ENCODE measurements at regions not wholly inside any gene's neighbourhood (a gene's known extent, or its start where the extent isn't known, plus 50 kb on each side); places are given as distances from the start of the nearest gene placed in this dataset.

DNA sequence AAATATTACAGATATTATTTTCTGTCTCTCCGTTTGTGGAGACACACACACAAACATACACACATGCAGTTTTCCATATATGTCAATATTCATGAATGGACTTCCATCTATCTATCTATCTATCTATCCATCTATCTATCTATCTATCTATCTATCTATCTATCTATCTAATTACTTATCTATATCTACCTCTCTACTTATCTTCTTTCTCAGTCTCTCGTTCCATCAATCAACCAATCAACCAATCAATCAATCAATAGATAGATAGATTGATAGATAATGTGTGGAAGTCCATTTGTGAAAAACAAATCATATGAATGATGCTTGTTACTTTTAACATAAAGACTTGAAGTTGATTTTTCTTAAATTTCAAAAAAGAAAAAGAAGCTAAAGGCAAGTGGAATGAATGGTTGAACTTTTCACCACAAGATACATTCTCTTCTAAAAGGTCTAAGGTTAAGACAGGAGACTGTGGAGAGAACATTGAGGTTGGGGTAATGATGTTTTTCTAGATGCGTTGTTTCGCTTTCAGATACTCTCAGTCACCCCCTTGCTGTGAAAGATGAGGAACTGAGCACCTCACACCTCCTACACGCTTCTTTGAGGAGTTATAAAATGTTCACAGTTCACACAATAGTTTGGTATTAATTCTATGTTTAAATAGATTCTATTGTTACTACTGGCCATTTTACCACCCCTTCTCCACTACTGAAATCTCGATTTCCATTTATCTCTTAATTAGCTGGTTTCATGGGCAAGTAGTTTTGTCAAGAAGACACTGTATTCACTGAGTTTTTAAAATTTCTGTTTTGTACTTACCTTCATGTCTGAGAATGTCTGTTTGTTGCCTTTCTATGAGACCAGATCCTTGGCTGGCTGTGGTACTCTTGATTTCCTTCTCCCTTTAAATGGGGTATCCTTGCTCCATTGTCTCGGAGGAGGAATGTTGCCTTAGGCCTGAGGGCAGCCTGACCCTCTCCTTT is 114.1 kb downstream of the EMX2 start (continued):
- TF ChIP-seq STAT1 (conservative IDR thresholded peaks at IDR 0.05) (no peak), ZNF274 (IDR thresholded peaks at IDR 0.05; ENCODE audit: insufficient read depth, insufficient read length) (no peak), RBBP5 (conservative IDR thresholded peaks at IDR 0.05) (no peak; the same call in 1 of the 2 replicates), POU2F2 (IDR thresholded peaks at IDR 0.05; ENCODE audit: borderline replicate concordance, low read depth, low read length) (peak; percentile 71; the same call in 1 of the 3 replicates), NFIC (IDR thresholded peaks at IDR 0.05; ENCODE audit: low read depth, low read length) (peak; percentile 87), SP1 (IDR thresholded peaks at IDR 0.05; ENCODE audit: low read depth, low read length) (peak; percentile 71), NRF1 (conservative IDR thresholded peaks at IDR 0.05; ENCODE audit: low read depth, low read length) (no peak), EP300 (IDR thresholded peaks at IDR 0.05; ENCODE audit: borderline replicate concordance in 1 of 2, control insufficient read depth in 1 of 2, low read depth in 2 of 2, low read length in 2 of 2) (peak; percentile 98 to 100), SMAD5 (IDR thresholded peaks at IDR 0.05; ENCODE audit: low read depth) (no peak), CBX5 (IDR thresholded peaks at IDR 0.05; ENCODE audit: low read depth) (peak; percentile 85; the same call in 1 of the 2 replicates), PML (IDR thresholded peaks at IDR 0.05; ENCODE audit: low read length) (0 out of 2 replicates have a peak, but pooled peaks have one; percentile 48)
- TF ChIP-seq, protein P1, sequence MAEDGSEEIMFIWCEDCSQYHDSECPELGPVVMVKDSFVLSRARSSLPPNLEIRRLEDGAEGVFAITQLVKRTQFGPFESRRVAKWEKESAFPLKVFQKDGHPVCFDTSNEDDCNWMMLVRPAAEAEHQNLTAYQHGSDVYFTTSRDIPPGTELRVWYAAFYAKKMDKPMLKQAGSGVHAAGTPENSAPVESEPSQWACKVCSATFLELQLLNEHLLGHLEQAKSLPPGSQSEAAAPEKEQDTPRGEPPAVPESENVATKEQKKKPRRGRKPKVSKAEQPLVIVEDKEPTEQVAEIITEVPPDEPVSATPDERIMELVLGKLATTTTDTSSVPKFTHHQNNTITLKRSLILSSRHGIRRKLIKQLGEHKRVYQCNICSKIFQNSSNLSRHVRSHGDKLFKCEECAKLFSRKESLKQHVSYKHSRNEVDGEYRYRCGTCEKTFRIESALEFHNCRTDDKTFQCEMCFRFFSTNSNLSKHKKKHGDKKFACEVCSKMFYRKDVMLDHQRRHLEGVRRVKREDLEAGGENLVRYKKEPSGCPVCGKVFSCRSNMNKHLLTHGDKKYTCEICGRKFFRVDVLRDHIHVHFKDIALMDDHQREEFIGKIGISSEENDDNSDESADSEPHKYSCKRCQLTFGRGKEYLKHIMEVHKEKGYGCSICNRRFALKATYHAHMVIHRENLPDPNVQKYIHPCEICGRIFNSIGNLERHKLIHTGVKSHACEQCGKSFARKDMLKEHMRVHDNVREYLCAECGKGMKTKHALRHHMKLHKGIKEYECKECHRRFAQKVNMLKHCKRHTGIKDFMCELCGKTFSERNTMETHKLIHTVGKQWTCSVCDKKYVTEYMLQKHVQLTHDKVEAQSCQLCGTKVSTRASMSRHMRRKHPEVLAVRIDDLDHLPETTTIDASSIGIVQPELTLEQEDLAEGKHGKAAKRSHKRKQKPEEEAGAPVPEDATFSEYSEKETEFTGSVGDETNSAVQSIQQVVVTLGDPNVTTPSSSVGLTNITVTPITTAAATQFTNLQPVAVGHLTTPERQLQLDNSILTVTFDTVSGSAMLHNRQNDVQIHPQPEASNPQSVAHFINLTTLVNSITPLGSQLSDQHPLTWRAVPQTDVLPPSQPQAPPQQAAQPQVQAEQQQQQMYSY (CRISPR knock-in tag; IDR thresholded peaks at IDR 0.05): no peak
- TF ChIP-seq, protein P2, sequence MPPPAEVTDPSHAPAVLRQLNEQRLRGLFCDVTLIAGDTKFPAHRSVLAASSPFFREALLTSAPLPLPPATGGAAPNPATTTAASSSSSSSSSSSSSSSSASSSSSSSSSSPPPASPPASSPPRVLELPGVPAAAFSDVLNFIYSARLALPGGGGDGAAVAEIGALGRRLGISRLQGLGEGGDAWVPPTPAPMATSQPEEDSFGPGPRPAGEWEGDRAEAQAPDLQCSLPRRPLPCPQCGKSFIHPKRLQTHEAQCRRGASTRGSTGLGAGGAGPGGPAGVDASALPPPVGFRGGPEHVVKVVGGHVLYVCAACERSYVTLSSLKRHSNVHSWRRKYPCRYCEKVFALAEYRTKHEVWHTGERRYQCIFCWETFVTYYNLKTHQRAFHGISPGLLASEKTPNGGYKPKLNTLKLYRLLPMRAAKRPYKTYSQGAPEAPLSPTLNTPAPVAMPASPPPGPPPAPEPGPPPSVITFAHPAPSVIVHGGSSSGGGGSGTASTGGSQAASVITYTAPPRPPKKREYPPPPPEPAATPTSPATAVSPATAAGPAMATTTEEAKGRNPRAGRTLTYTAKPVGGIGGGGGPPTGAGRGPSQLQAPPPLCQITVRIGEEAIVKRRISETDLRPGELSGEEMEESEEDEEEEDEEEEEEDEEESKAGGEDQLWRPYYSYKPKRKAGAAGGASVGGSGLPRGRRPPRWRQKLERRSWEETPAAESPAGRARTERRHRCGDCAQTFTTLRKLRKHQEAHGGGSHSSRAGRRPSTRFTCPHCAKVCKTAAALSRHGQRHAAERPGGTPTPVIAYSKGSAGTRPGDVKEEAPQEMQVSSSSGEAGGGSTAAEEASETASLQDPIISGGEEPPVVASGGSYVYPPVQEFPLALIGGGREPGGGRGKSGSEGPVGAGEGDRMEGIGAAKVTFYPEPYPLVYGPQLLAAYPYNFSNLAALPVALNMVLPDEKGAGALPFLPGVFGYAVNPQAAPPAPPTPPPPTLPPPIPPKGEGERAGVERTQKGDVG (CRISPR knock-in tag; IDR thresholded peaks at IDR 0.05): no peak
- TF ChIP-seq, protein P3, sequence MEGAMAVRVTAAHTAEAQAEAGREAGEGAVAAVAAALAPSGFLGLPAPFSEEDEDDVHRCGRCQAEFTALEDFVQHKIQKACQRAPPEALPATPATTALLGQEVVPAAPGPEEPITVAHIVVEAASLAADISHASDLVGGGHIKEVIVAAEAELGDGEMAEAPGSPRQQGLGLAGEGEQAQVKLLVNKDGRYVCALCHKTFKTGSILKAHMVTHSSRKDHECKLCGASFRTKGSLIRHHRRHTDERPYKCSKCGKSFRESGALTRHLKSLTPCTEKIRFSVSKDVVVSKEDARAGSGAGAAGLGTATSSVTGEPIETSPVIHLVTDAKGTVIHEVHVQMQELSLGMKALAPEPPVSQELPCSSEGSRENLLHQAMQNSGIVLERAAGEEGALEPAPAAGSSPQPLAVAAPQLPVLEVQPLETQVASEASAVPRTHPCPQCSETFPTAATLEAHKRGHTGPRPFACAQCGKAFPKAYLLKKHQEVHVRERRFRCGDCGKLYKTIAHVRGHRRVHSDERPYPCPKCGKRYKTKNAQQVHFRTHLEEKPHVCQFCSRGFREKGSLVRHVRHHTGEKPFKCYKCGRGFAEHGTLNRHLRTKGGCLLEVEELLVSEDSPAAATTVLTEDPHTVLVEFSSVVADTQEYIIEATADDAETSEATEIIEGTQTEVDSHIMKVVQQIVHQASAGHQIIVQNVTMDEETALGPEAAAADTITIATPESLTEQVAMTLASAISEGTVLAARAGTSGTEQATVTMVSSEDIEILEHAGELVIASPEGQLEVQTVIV (IDR thresholded peaks at IDR 0.05; ENCODE audit: borderline replicate concordance, partially characterized antibody): no peak
- TF ChIP-seq, protein P4, sequence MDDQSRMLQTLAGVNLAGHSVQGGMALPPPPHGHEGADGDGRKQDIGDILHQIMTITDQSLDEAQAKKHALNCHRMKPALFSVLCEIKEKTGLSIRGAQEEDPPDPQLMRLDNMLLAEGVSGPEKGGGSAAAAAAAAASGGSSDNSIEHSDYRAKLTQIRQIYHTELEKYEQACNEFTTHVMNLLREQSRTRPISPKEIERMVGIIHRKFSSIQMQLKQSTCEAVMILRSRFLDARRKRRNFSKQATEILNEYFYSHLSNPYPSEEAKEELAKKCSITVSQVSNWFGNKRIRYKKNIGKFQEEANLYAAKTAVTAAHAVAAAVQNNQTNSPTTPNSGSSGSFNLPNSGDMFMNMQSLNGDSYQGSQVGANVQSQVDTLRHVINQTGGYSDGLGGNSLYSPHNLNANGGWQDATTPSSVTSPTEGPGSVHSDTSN (IDR thresholded peaks at IDR 0.05; ENCODE audit: insufficient replicate concordance, low read depth, low read length): no peak
- TF ChIP-seq, protein P5, sequence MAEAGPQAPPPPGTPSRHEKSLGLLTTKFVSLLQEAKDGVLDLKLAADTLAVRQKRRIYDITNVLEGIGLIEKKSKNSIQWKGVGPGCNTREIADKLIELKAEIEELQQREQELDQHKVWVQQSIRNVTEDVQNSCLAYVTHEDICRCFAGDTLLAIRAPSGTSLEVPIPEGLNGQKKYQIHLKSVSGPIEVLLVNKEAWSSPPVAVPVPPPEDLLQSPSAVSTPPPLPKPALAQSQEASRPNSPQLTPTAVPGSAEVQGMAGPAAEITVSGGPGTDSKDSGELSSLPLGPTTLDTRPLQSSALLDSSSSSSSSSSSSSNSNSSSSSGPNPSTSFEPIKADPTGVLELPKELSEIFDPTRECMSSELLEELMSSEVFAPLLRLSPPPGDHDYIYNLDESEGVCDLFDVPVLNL (IDR thresholded peaks at IDR 0.05; ENCODE audit: low read depth, low read length): no peak

All from GM12878 (cell line).